Right renal cortex interstitium (tissue), 3 donors: ENCODE measurements at regions not wholly inside any gene's neighbourhood (a gene's known extent, or its start where the extent isn't known, plus 50 kb on each side); places are given as distances from the start of the nearest gene placed in this dataset.

Source experiments
- DNase-seq, 3 donors: peaks; one replicate each; pipeline ENCODE4 v3.0.0-alpha.2; 2013; ENCODE audit warnings: low read depth in 3 of 3, low spot score in 2 of 3

DNA sequence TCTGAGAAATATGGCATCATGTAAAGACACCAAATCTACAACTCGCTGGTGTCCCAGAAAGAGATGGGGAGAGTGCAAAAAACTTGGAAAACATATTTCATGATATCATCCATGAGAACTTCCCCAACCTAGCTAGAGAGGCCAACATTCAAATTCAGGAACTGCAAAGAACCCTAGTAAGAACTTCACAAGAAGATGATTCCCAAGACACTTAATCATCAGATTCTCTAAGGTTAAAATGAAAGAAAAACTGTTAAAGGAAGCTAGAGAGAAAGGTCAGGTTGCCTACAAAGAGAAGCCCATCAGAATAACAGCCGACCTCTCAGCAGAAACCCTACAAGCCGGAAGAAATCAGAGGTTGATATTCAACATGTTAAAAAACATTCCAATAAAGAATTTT is 95.5 kb upstream of the PRLR start:
- DNase-seq, result no peak

DNA sequence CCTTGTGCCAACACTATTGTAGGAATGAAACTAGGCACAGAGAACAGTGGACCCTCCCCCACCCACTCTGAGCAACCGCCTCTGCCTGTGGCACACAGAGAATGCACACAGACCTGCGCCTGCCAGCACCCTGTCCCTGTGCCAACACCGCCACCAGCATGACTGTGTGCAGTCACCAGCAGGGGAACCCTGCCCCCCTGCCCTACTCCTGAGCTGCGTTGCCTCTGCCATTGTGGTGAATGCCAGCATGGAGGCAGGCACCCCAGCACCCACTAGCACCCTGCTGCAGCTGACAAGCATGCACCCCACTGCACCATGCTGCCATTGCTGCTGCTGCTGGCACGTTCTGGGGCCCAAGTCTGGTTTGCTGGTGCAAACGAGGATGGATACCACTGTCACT is 94.4 kb upstream of the PRLR start:
- no peak for DNase-seq

DNA sequence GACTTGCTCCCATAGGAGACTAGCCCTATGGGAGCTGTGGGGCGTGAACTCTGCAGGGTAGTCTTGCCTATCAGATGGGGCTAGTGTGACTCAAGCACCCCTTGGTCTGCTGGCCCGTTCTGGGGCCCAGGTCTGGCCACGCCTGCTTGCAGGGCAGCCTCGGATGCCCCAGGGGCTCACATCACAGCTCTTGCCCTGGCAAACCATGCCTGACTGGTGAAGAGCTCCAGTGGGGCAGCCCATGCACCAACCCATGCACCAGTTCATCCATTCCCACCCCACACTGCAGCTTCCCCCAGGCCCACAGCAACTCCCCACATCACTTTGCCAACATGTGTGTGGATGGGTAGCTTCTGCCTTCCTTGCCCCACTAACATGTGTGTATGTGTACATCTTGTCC is 93.9 kb upstream of the PRLR start:
- no peak for DNase-seq

DNA sequence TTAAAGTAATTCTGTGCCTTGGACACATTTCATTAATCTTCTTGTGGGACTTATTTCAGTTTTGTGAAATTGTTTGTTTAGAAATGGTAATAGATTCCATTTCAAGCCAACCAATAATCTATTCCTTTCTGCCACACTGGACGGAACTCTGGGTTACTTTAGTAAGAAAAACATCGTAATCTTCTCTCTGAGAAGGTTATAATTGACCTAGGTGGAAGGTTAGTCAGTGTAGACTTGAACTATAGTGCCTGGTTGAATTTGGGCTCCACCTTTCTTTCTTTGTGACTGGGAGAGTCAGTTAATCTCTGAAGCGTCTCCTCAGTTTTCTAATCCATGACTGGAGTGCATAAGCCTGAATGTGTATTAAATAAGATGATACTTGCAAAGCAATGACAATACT is 89.7 kb upstream of the PRLR start:
- no peak for DNase-seq

DNA sequence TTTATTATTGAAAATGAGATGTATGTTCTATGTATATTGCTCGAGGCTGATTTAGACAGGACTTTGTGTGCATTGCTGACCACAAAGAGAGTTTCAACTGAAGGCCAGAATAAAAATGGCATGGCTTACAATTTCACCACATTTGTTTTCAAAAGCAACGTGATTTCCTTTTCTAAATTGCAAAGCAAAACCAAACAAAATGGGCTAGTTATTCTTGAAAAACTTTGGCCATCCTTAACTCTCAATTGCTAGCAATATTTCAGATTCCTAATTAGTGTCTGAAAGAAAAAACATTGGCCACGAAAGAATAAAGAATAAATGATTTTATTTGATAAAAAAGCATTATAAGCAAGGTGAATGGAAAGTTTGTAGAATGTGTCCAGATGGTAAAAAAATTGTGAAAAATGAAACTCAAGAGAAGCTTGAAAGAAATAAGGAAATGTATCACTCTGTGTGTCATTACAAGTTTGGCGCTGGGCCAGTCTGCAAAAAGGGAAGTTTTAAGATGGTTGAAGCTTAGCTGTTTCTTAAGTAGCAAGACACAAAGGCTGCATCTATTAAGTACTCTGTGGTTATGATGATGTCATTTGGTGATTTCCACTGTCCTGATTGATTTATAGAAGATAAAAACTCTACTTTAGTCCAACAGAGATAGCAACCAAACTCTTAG is 89.2 kb upstream of the PRLR start:
- DNase-seq, result no peak

DNA sequence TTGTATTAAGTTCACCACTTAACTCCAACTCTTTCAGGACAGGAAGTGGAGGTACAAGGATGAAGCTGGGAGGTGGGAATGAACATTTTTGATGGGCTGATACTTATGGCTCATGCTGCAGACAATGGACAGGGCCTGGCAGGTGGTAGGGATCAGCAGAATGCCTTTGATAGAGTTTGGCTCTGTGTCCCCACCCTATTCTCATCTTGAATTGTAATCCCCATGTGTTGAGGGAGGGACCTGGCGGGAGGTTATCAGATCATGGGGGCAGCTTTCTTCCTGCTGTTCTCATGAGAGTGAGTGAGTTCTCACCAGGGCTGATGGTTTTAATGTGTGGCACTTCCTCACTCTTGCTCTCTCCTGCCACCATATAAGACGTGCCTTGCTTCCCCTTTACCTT is 87.3 kb upstream of the PRLR start:
- DNase-seq, result no peak

DNA sequence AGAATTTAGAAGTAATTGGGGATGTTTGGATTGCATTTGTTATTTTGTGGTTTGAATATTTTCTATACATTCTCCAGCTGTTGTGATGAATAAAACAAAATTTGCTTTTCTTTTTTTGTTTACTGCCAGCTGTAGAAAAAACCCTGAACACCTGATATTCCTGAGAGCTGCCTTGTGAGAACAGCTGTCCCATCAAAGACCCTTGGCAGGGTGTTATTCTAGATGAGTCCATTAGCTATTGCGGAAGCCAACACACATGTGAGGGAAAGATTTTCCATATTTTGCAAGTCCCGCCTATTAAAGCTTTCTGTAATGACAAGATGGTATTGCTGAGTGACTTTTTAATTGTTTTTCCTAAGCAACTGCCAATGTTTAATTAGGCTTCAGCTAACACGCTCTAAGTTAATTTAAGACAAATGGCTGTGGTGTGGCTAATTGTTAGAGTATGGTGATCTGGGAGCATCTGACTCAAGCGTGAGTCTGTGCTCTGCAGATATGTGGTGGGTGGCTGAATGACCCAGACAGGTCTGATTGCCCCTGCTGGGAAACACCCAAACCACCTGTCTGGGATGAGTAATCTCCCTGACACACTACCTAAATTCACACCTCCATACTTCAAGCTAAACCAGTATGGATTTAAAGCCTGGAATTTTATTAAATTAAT is 86.5 kb upstream of the PRLR start:
- no peak for DNase-seq

DNA sequence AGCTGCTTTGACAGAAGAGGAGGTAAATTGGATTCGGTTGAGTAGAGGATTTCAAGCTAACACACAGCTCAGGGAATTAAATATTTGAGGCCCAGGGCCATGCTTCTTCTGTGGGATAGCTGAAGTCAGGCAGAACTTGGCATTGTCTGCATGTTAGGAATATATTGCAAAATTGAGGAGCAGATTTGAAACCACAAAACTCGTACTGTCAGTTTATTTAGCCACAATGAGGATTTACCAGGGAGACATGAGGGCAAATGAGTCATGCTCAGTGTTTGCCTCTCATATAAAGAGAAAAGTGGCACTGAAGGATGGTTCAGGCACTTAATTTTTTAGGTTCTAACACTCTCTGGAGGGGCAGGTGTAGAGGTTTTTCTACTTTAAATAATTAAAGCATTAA is 83.0 kb upstream of the PRLR start:
- DNase-seq, result no peak

DNA sequence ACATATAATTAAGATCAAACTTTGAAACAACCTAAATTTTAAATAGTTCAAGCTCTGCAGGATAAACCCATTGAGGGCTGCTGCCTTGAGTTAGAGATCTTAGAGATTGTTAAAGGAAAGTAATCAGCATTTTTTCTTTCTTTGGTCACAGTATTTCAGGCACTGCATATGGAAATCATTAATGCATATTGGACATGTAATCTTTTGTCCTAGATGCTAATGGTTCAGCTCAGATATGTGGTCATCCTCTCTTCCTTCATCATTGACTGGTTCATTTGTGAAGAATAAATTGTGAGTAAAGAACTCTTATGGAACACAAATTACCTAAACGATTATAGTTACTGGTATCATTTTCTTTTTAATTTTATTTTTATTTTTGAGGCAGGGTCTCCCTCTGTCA is 82.0 kb upstream of the PRLR start:
- no peak for DNase-seq

DNA sequence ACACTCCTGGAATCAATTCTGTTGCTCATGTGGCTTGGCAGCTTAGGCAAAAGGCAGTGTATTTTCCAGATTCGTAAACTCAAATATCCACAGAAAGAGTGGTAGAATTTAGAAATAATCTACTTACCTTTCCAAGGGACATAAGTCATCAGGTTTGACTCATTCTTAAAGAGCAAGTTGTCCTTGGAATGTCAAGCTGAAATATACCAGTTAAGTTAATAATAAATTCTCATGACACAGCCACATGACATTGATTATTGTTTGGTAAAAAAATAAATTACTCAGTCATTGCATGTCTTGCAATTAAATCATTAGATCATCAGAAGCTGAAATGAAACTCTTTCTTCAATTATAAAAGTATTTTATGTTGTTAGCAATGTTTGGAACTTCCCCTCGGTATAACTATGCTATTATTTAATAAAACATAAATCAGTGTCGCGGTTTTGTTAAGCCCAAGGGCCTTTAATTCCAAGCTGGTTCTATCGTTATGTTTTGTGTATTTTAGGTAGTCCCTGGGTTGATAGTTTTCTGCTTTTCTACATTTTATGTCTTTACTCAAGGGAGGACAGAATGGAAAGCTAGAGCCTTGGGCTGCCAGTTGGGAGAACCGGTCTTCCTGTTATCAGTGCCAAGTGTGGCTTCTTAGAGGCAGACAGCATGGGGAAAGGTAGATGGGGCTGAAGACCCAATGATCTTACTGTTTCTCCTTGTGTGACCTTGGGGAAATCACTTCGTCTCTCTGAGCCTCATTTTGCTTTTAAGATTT is 79.3 kb upstream of the PRLR start:
- no peak for DNase-seq

DNA sequence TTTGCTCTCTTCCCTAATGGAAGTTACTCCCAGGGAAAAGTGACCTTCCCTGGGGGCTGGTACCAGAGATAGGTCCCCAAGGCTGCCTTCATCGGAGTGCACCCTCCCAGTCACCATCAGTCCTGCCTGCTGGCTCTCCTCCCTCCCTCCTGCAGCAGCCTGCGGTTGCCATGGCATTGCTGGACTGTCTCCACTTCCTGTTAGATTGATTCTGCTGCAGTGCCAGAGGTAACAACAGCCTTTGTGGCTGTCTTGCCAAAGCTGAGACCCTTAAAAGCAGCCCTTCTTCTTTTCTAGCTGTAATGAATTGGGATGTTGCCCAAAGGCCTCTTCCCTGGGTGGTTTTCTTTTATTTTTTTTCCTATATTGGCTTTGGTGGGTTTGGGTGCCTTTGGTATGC is 78.1 kb upstream of the PRLR start:
- DNase-seq, result no peak

DNA sequence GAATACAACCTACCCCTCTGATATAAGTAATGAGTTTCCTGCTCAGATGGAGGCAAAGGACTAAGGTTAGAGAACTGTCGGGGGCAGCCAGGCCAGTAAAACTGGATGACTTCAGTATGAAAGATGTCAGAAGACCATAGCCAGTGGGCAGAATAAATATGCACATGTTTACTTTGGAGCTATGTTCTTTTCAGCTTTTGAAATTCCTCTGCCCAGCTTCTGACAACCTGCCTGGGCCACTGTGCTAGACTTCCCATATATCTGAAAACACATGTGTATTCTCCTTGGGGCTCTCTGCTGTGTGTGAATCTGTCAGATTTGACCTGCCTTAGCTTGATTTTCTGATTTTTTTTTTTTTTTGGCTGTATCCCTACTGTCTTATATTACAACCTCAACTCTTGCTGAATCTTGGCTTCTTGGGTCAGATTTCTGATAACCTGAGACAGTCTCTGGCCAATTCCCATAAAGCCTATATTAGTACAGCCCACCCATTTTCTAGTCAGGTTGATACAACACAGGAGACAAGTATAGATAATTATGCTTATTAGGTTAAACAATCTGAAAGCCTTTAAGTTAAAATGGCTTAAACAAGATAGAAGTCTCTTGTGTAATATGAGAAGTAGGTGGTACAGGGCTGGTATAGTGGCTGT is 76.6 kb upstream of the PRLR start:
- no peak for DNase-seq

DNA sequence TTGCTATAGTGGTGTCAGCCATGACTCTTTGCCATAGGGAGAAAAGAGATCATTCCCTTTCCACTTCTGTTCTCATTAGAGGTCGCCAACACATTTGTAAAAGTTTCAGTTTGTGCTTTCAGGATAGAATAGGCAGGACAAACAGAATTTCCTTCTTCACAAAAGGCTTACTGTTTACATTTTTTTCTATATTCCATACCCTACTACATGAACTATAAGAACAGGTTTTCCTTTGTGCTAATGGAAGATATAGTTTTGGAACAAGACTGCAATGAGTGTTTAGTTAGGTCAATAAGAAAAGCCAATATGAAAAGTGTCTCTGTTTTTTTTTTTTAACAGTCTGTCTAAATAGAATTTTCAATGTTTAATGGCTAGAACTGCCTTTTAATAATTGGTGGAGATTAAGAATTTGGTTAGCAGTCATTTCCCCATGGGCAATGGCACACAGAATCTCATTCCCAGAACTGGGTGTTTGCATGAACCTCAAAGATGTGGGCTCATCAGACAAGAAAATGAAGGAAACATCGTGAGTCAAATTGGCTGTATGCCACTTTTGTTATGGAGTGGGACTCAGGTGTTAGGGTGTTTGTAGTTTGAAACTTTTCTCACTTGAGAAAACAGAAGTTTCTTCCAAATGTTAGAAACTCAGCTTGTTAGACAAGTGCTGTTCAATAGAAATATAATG is 75.2 kb upstream of the PRLR start:
- no peak for DNase-seq

DNA sequence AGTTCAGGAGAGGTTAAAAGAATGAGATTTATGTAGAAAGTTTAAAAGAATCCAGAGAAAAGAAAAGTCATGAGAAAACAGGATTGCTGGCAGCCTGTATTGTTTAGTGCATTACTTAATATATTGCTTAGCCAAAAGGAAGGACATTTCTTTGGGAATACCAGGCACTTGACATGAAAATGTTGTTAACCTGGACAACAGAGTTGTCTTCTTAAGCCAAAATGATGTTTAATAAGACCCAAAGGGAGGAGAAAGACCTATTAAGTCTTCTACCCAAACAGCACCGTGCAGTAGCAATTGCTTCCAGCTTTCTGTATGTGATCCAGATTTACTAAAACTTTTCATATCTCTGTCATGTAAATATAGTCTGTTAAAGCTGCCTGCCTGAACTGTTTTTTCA is 74.0 kb upstream of the PRLR start:
- DNase-seq, result no peak

DNA sequence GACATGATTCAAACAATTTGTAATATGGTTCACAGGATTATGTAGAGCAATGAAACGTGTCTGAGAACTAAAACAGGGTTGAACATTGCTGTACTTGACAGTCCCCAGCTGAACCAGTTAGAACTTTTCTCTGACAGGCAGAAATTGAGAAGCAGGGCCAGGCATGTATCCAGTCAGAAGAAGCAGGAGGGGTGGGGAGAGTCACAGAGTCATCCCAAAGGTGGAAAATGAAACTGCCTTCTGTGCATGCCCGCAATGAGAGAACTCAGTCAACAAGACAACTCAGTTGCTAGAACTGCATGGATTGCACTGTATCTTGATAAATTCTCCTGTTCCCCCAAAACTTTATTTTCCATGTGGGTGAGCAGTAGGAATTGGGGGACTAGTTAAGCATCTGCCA is 72.9 kb upstream of the PRLR start:
- no peak for DNase-seq

DNA sequence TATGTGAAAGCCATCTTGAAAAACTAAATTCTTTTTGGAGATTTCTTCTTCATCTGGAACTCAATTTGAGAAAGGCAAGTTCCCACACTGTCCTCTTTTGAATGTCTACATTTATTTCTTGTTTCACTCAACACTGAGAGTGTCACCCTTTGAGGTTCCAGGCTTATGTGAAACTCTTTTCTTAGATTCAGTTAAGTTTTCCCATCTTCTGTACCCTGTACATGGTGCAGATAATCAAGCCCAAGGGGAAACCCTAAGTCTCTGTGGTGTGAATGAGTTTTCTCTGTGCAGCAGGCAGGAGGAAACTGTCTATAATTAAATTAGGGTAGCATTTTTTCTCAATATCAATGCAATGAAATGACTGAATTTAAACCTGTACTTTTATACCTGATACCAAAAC is 72.3 kb upstream of the PRLR start:
- no peak for DNase-seq

DNA sequence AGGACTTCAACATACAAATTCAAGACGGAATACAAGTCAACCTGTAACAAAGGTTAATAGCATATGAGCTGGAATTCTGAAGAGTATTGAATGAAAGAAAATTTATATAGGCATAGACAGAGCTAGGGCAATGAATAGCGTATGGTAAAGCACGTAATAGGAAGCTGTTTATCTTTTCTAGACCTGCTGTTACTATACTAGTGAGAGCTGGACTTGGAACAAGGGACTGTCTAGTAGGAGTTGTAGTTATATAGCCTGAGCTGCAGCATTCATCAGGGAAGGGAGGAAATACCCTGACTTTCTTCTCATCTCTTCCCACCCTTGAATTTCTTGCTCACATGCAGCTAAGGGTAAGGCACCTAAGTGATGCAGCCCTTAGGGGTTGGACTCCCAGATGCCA is 67.5 kb upstream of the PRLR start:
- DNase-seq, result no peak

DNA sequence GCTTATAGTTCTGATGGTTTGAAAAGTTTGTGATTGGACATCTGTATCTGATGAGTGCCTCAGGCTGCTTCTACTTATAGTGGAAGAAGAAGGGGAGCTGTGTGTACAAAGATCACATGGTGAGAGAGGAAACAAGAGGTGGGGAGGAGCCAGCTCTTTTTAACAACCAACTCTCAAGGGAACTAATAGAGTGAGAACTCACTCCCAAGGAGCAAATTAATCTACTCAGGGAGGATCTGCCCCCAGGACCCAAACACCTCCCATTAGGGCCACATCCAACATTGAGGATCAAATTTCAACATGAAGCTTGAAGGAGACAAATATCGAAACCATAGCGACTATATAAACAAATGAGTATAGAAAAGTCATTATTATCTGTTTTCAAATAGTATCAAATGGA is 64.7 kb upstream of the PRLR start:
- DNase-seq, result no peak

DNA sequence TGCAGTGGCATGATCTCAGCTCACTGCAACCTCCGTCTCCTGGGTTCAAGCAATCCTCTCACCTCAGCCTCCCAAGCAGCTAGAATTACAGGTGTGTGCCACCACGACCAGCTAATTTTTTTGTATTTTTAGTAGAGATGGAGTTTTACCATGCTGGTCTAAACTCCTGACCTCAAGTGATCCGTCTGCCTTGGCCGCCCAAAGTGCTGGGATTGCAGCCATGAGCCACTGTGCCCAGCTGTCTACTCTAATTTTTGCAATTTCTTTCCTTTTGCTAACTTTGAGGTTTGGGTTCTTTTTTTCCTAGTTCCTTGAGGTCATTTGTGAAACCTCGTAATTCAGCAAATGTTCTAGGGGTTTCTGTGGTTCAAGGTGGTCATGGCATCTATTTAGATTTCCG is 63.7 kb upstream of the PRLR start:
- DNase-seq, result no peak

DNA sequence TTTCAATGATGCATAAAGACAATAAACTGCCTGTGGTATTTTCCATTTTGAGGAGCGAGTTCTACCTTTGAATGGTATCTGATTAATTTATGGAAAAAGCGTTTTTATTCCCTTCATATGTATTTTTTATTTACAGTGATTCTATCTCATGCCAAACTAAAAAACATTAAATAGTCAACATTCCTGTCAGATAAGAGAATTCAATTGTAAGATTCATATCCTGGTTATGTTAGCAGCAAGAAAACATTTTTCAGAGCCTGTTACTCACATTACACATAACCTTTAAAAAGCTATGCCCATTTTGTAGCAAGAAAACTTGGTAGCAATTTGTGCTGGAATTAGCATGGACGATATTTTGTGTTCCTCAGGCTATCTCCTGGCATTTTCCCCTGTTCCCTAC is 55.1 kb upstream of the PRLR start:
- no peak for DNase-seq

DNA sequence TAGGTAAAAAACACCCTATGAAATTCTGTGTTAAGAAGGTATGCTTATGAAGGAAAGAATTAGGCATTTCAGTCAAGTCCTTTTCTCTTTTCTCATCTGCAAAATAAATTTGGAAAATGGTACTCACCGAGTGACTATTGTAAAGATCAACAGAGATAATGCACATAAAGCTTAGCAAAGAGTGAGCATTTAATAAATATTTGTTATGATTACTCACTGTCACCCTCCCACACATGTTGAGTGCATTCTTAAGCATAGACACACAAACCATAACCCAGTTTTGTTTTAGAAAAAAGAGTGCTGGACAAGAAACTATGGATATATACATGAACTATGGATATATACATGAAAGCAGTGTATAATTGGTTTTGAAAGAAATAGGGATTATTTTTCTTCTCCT is 54.7 kb upstream of the PRLR start:
- DNase-seq, result no peak
